IMR-90 (cell line): ENCODE measurements at regions not wholly inside any gene's neighbourhood (a gene's known extent, or its start where the extent isn't known, plus 50 kb on each side); places are given as distances from the start of the nearest gene placed in this dataset.

Source experiments
- ATAC-seq: fragments of 200-7000 bp; cut with Tn5 transposase; 2 replicates; pipeline ENCODE4 v1.9.1; 2020; ENCODE audit warnings: low read depth, mild to moderate bottlenecking, moderate library complexity
- BruUV-seq: library from RNA; stranded (reverse); fragments of 400-500 nt; replicated peaks from 2 replicates; lab custom pipeline; 2021; lab: Mats Ljungman, UMichigan
- CTCF ChIA-PET: fragments of 300-600 bp; formaldehyde crosslinking; extraction: SDS; loops from one replicate; lab custom pipeline; 2021; ENCODE audit warnings: antibody characterized with exemption; lab: Yijun Ruan, JAX
- POLR2A ChIA-PET: fragments of 300-600 bp; sonication (Branson Sonifier 250); formaldehyde crosslinking; loops from one replicate; lab custom pipeline; 2022; ENCODE audit warnings: antibody characterized with exemption; ENCODE audit not compliant: unreplicated experiment; lab: Charles Lee
- DNase-seq: peaks from one replicate; pipeline ENCODE4 v3.0.0; 2013
- H2AFZ ChIP-seq: replicated peaks from 2 replicates; pipeline ENCODE3; 2013; ENCODE audit warnings: low read length, mild to moderate bottlenecking; ENCODE audit not compliant: poor library complexity
- H2AK5ac ChIP-seq: 2 replicates; pipeline ENCODE4 v1.6.1; 2013; ENCODE audit warnings: low read depth, low read length, inconsistent platforms
- H2AK9ac ChIP-seq: replicated peaks from 2 replicates; pipeline ENCODE3; 2013; ENCODE audit warnings: mild to moderate bottlenecking, low read depth, low read length, moderate library complexity; ENCODE audit not compliant: poor library complexity
- H2BK120ac ChIP-seq: 2 replicates; pipeline ENCODE4 v1.6.1; 2013; ENCODE audit warnings: low read depth, low read length, inconsistent platforms
- H2BK15ac ChIP-seq: 3 replicates; pipeline ENCODE4 v1.6.1; 2013; ENCODE audit warnings: low read depth, low read length, inconsistent platforms
- H2BK20ac ChIP-seq: 2 replicates; pipeline ENCODE4 v1.6.1; 2013; ENCODE audit warnings: low read depth, mild to moderate bottlenecking, inconsistent platforms, low read length, moderate library complexity
- H2BK5ac ChIP-seq: 2 replicates; pipeline ENCODE4 v1.6.1; 2013; ENCODE audit warnings: mild to moderate bottlenecking, low read depth, low read length, inconsistent platforms; ENCODE audit not compliant: poor library complexity, severe bottlenecking
- H3K14ac ChIP-seq: replicated peaks from 2 replicates; pipeline ENCODE4 v1.6.1; 2013; ENCODE audit warnings: low read depth, low read length, inconsistent platforms
- H3K18ac ChIP-seq: 2 replicates; pipeline ENCODE4 v1.6.1; 2013; ENCODE audit warnings: low read depth, low read length, control low read depth
- H3K23ac ChIP-seq: 2 replicates; pipeline ENCODE4 v1.6.1; 2013; ENCODE audit warnings: low read depth, low read length, inconsistent platforms
- H3K27ac ChIP-seq: 2 replicates; pipeline ENCODE4 v1.5.1; 2013; ENCODE audit warnings: mild to moderate bottlenecking, control low read depth, low read length; ENCODE audit not compliant: insufficient read depth
- H3K27me3 ChIP-seq: 2 replicates; pipeline ENCODE4 v1.6.1; 2013; ENCODE audit warnings: low read length; ENCODE audit not compliant: control insufficient read depth, insufficient read depth
- H3K36me3 ChIP-seq: 2 replicates; pipeline ENCODE4 v1.6.1; 2013; ENCODE audit warnings: low read length, mixed read lengths; ENCODE audit not compliant: control insufficient read depth, insufficient read depth
- H3K4ac ChIP-seq: 2 replicates; pipeline ENCODE4 v1.6.1; 2013; ENCODE audit warnings: low read depth, low read length, inconsistent platforms
- H3K4me1 ChIP-seq: 2 replicates; pipeline ENCODE4 v1.6.1; 2013; ENCODE audit warnings: low read length, mixed read lengths; ENCODE audit not compliant: control insufficient read depth, insufficient read depth
- H3K4me2 ChIP-seq: 2 replicates; pipeline ENCODE4 v1.6.1; 2013; ENCODE audit warnings: low read depth, mild to moderate bottlenecking, control low read depth, low read length, moderate library complexity
- H3K4me3 ChIP-seq: 2 replicates; pipeline ENCODE4 v1.5.1; 2013; ENCODE audit warnings: low read depth, mild to moderate bottlenecking, control low read depth, low read length, moderate library complexity; ENCODE audit not compliant: insufficient read depth
- H3K56ac ChIP-seq: 2 replicates; pipeline ENCODE4 v1.6.1; 2013; ENCODE audit warnings: low read length, inconsistent platforms; ENCODE audit not compliant: insufficient read depth; ENCODE audit errors: extremely low read depth
- H3K79me1 ChIP-seq, 2 experiments: 2 replicates each; pipeline ENCODE4 v1.6.1; 2013; ENCODE audit warnings: low read length in 2 of 2, inconsistent platforms in 1 of 2, low read depth in 1 of 2
- H3K9ac ChIP-seq: 2 replicates; pipeline ENCODE4 v1.6.1; 2013; ENCODE audit warnings: low read depth, low read length, control low read depth
- H3K9me1 ChIP-seq: 2 replicates; pipeline ENCODE4 v1.6.1; 2013; ENCODE audit warnings: low read length, inconsistent platforms; ENCODE audit not compliant: insufficient read depth
- H3K9me3 ChIP-seq: 2 replicates; pipeline ENCODE4 v1.6.1; 2013; ENCODE audit warnings: low read length; ENCODE audit not compliant: control insufficient read depth, insufficient read depth
- H4K20me1 ChIP-seq: 2 replicates; pipeline ENCODE4 v1.6.1; 2013; ENCODE audit warnings: low read length, inconsistent platforms; ENCODE audit not compliant: insufficient read depth
- H4K5ac ChIP-seq: 2 replicates; pipeline ENCODE4 v1.6.1; 2013; ENCODE audit warnings: mild to moderate bottlenecking, low read depth, low read length, control low read depth
- H4K8ac ChIP-seq, 2 experiments: 2 replicates each; pipeline ENCODE4 v1.6.1; 2013; ENCODE audit warnings: low read depth in 2 of 2, low read length in 2 of 2, control low read depth in 1 of 2, inconsistent platforms in 1 of 2
- H4K91ac ChIP-seq: 2 replicates; pipeline ENCODE4 v1.6.1; 2013; ENCODE audit warnings: low read depth, low read length, inconsistent platforms; ENCODE audit not compliant: insufficient read depth
- BHLHE40 ChIP-seq: fragments of 150-350 bp; IDR thresholded peaks from 2 replicates; pipeline ENCODE4 v1.6.1; 2016; ENCODE audit warnings: mild to moderate bottlenecking, low read depth, low read length
- CEBPB ChIP-seq: IDR thresholded peaks from 2 replicates; pipeline ENCODE4 v1.6.1; 2012; ENCODE audit warnings: low read depth, low read length, improper control_type of control experiment
- CHD1 ChIP-seq: IDR thresholded peaks from 2 replicates; pipeline ENCODE4 v1.6.1; 2012; ENCODE audit warnings: low read depth, low read length, improper control_type of control experiment
- CTCF ChIP-seq: conservative IDR thresholded peaks from 2 replicates; pipeline ENCODE4 v1.5.1; 2012; ENCODE audit warnings: mild to moderate bottlenecking, low read depth, low read length, improper control_type of control experiment
- ELK1 ChIP-seq: fragments of 150-350 bp; IDR thresholded peaks from 2 replicates; pipeline ENCODE4 v1.6.1; 2016; ENCODE audit warnings: low read depth, mild to moderate bottlenecking, low read length, moderate library complexity, borderline replicate concordance
- FOS ChIP-seq: fragments of 150-350 bp; IDR thresholded peaks from 2 replicates; pipeline ENCODE4 v1.6.1; 2016; ENCODE audit warnings: low read depth, low read length
- MAFK ChIP-seq: IDR thresholded peaks from 2 replicates; pipeline ENCODE4 v1.6.1; 2012; ENCODE audit warnings: low read depth, low read length, improper control_type of control experiment
- MAZ ChIP-seq: IDR thresholded peaks from 2 replicates; pipeline ENCODE4 v1.6.1; 2012; ENCODE audit warnings: low read depth, mild to moderate bottlenecking, low read length, improper control_type of control experiment, moderate library complexity, borderline replicate concordance
- MXI1 ChIP-seq: IDR thresholded peaks from 2 replicates; pipeline ENCODE4 v1.6.1; 2012; ENCODE audit warnings: low read depth, mild to moderate bottlenecking, low read length, moderate library complexity, borderline replicate concordance
- NFE2L2 ChIP-seq: fragments of 150-350 bp; IDR thresholded peaks from 2 replicates; pipeline ENCODE4 v1.6.1; 2016; ENCODE audit warnings: low read depth, mild to moderate bottlenecking, low read length
- RAD21 ChIP-seq: IDR thresholded peaks from 2 replicates; pipeline ENCODE4 v1.6.1; 2012; ENCODE audit warnings: low read length, improper control_type of control experiment
- RCOR1 ChIP-seq: IDR thresholded peaks from 2 replicates; pipeline ENCODE4 v1.6.1; 2012; ENCODE audit warnings: mild to moderate bottlenecking, low read length, improper control_type of control experiment; ENCODE audit not compliant: insufficient replicate concordance
- RFX5 ChIP-seq: IDR thresholded peaks from 2 replicates; pipeline ENCODE4 v1.8.0; 2012; ENCODE audit warnings: low read depth, mild to moderate bottlenecking, low read length, moderate library complexity
- SMC3 ChIP-seq: fragments of 150-350 bp; IDR thresholded peaks from 2 replicates; pipeline ENCODE4 v1.6.1; 2016; ENCODE audit warnings: low read depth, mild to moderate bottlenecking, antibody characterized with exemption, low read length, moderate library complexity
- USF2 ChIP-seq: fragments of 150-350 bp; IDR thresholded peaks from 2 replicates; pipeline ENCODE4 v1.6.1; 2017; ENCODE audit warnings: mild to moderate bottlenecking, antibody characterized with exemption, low read length, low read depth
- WGBS, 2 experiments: methylation state at CpG; one replicate each; pipeline versions ENCODE4 v1.1.5 to v1.1.7; 2013; ENCODE audit warnings: missing lambda C conversion rate in 2 of 2; ENCODE audit not compliant: insufficient read length in 1 of 2; ENCODE audit errors: extremely low coverage in 2 of 2; 5-methylcytosine and 5-hydroxymethylcytosine counted together
- dilution Hi-C: fragments of 300-500 bp; cut with HindIII; formaldehyde crosslinking; loops from one replicate; pipeline ENCODE4 v1.14.3; 2018; ENCODE audit warnings: low sequenced_read_pairs; ENCODE audit not compliant: unreplicated experiment
- in situ Hi-C: fragments of 300-500 bp; cut with MboI; formaldehyde crosslinking; loops from 3 replicates; pipeline ENCODE4 v1.14.3; 2019; ENCODE audit warnings: low sequenced_read_pairs, inconsistent platforms, mixed read lengths
- intact Hi-C: fragments of 100-400 bp; cut with micrococcal nuclease; formaldehyde crosslinking; loops from 2 replicates; pipeline ENCODE4 v1.10.0; 2022

GRCh38 chrX:6384371-6384770 is 150.5 kb downstream of the VCX3A start:
- H4K8ac ChIP-seq = no peak overlapping the region
- peaks cover 28% of the 10 kb centered on the region for H3K9me3 ChIP-seq
- H3K14ac ChIP-seq = no peak overlapping the region
- no peak overlapping the region for H2BK15ac ChIP-seq
- no peak overlapping the region for H3K23ac ChIP-seq
- H3K27me3 ChIP-seq = no peaks in the 10 kb centered on the region
- H3K79me1 ChIP-seq = no peaks in the 10 kb centered on the region
- no TSS peak for BruUV-seq
- H4K91ac ChIP-seq = no peak overlapping the region
- intact Hi-C loops = no loop called here
- no peaks in the 10 kb centered on the region for H3K36me3 ChIP-seq
- H2BK120ac ChIP-seq = no peak overlapping the region
- 80% methylated on average over 1 of the region's 6 CpGs; no CpG with 5 or more reads in 1 of the 2 experiments for WGBS, 2 experiments
- no peak overlapping the region for H3K56ac ChIP-seq
- H4K20me1 ChIP-seq = no peaks in the 10 kb centered on the region
- no peak overlapping the region for H3K4me3 ChIP-seq
- no peak overlapping the region for H3K27ac ChIP-seq
- no peak overlapping the region for H2AK9ac ChIP-seq
- no peak overlapping the region for H3K4me2 ChIP-seq
- CTCF ChIA-PET = no interaction called here
- H2BK20ac ChIP-seq = no peak overlapping the region
- ATAC-seq (no peak), DNase-seq (no peak)
- no peaks in the 10 kb centered on the region for H3K4me1 ChIP-seq
- dilution Hi-C loops = no loop called here
- in situ Hi-C loops = no loop called here
- no peak overlapping the region for H3K18ac ChIP-seq
- H3K9me1 ChIP-seq = no peaks in the 10 kb centered on the region
- TF ChIP-seq RCOR1 (no peak), BHLHE40 (no peak), RFX5 (no peak), CEBPB (no peak), MAZ (no peak), NFE2L2 (no peak), MXI1 (no peak), CHD1 (no peak), SMC3 (no peak), ELK1 (no peak), RAD21 (no peak), USF2 (no peak), MAFK (no peak), CTCF (no peak), FOS (no peak)
- no peak overlapping the region for H2BK5ac ChIP-seq
- H3K4ac ChIP-seq = no peak overlapping the region
- H3K9ac ChIP-seq = no peak overlapping the region
- POLR2A ChIA-PET = no interaction called here
- H4K5ac ChIP-seq = no peak overlapping the region
- no peak overlapping the region for H2AFZ ChIP-seq
- no peak overlapping the region for H2AK5ac ChIP-seq
